Fibroblast of lung (primary cell): ENCODE measurements at regions not wholly inside any gene's neighbourhood (a gene's known extent, or its start where the extent isn't known, plus 50 kb on each side); places are given as distances from the start of the nearest gene placed in this dataset.

Experiments used
- DNase-seq, 2 donors: peaks; one replicate each; pipeline versions ENCODE4 v3.0.0 to v3.0.0-alpha.2; 2010; ENCODE audit warnings: low read depth in 2 of 2
- H2AFZ ChIP-seq: 2 replicates; pipeline ENCODE4 v1.5.1; 2012; ENCODE audit warnings: low read length, control low read depth, inconsistent platforms
- H3K27ac ChIP-seq: 2 replicates; pipeline ENCODE4 v1.5.1; 2011; ENCODE audit warnings: low read length, control low read depth; ENCODE audit not compliant: insufficient read depth
- H3K27me3 ChIP-seq: 2 replicates; pipeline ENCODE4 v1.5.1; 2011; ENCODE audit warnings: mild to moderate bottlenecking, low read length; ENCODE audit not compliant: control insufficient read depth, insufficient read depth
- H3K36me3 ChIP-seq: 2 replicates; pipeline ENCODE4 v1.5.1; 2011; ENCODE audit warnings: low read length; ENCODE audit not compliant: control insufficient read depth, insufficient read depth
- H3K4me1 ChIP-seq: 2 replicates; pipeline ENCODE4 v1.5.1; 2011; ENCODE audit warnings: low read length; ENCODE audit not compliant: control insufficient read depth, insufficient read depth; ENCODE audit errors: extremely low read depth
- H3K4me2 ChIP-seq: 2 replicates; pipeline ENCODE4 v1.5.1; 2011; ENCODE audit warnings: low read length, control low read depth; ENCODE audit not compliant: insufficient read depth; ENCODE audit errors: extremely low read depth
- H3K4me3 ChIP-seq, 4 experiments: fragments of 200-600 bp in 1 of 4; sonication (generic) in 1 of 4; replicated peaks in 1 of 4; 2 replicates each; pipeline ENCODE4 v1.5.1; 2011 to 2016; ENCODE audit warnings: low read length in 4 of 4, low read depth in 3 of 4, mild to moderate bottlenecking in 3 of 4, control low read depth in 2 of 4, inconsistent platforms in 1 of 4, mixed read lengths in 1 of 4; ENCODE audit not compliant: insufficient read depth in 1 of 4; ENCODE audit errors: control extremely low read depth in 1 of 4
- H3K79me2 ChIP-seq: 2 replicates; pipeline ENCODE4 v1.5.1; 2012; ENCODE audit warnings: mild to moderate bottlenecking, low read length, inconsistent platforms; ENCODE audit not compliant: control insufficient read depth, insufficient read depth
- H3K9ac ChIP-seq: 2 replicates; pipeline ENCODE4 v1.5.1; 2011; ENCODE audit warnings: mild to moderate bottlenecking, low read length, control low read depth; ENCODE audit not compliant: insufficient read depth
- H3K9me3 ChIP-seq: 2 replicates; pipeline ENCODE4 v1.5.1; 2012; ENCODE audit warnings: low read depth, low read length; ENCODE audit not compliant: control insufficient read depth, insufficient read depth
- H4K20me1 ChIP-seq: 2 replicates; pipeline ENCODE4 v1.5.1; 2011; ENCODE audit warnings: low read length; ENCODE audit not compliant: control insufficient read depth, insufficient read depth; ENCODE audit errors: extremely low read depth
- CTCF ChIP-seq, 2 donors: IDR thresholded peaks in 1 of 2; conservative IDR thresholded peaks in 1 of 2; 1 replicate in 1 of 2; 2 replicates in 1 of 2; pipeline ENCODE4 v1.5.1; 2011 to 2012; ENCODE audit warnings: low read length in 2 of 2, control low read depth in 1 of 2, inconsistent platforms in 1 of 2, low read depth in 1 of 2, mild to moderate bottlenecking in 1 of 2
- EZH2 ChIP-seq: IDR thresholded peaks from 2 replicates; pipeline ENCODE4 v1.5.1; 2012; ENCODE audit warnings: low read length, control low read depth, mild to moderate bottlenecking; ENCODE audit errors: missing control alignments

- H3K4me3 ChIP-seq = no peak overlapping the region
- TF ChIP-seq CTCF (conservative IDR thresholded peaks at IDR 0.05 in 1 of 2, IDR thresholded peaks at IDR 0.05 in 1 of 2; ENCODE audit: low read depth in 1 of 2, low read length in 2 of 2) (no peak), EZH2 (no peak)
- no peak overlapping the region for H2AFZ ChIP-seq
- H3K4me2 ChIP-seq = no peak overlapping the region
- no peak for DNase-seq
- no peaks in the 10 kb centered on the region for H4K20me1 ChIP-seq
- no peak overlapping the region for H3K27ac ChIP-seq
- no peak overlapping the region for H3K9ac ChIP-seq
- no peaks in the 10 kb centered on the region for H3K36me3 ChIP-seq
- H3K9me3 ChIP-seq = no peaks in the 10 kb centered on the region
- no peaks in the 10 kb centered on the region for H3K4me1 ChIP-seq
- no peaks in the 10 kb centered on the region for H3K27me3 ChIP-seq
- no peaks in the 10 kb centered on the region for H3K79me2 ChIP-seq
These were observed 526.4 kb downstream of the KLF5 start for GRCh38 chr13:73585236-73585635.

GRCh38 chr13:73583331-73583730 lies 524.5 kb downstream of the KLF5 start:
- H3K4me3 ChIP-seq = no peak overlapping the region
- no peak overlapping the region for H3K9ac ChIP-seq
- TF ChIP-seq EZH2 (no peak), CTCF (conservative IDR thresholded peaks at IDR 0.05 in 1 of 2, IDR thresholded peaks at IDR 0.05 in 1 of 2; ENCODE audit: low read depth in 1 of 2, low read length in 2 of 2) (no peak)
- H2AFZ ChIP-seq = no peak overlapping the region
- no peak for DNase-seq
- H4K20me1 ChIP-seq = no peaks in the 10 kb centered on the region
- no peaks in the 10 kb centered on the region for H3K4me1 ChIP-seq
- H3K79me2 ChIP-seq = no peaks in the 10 kb centered on the region
- H3K27me3 ChIP-seq = no peaks in the 10 kb centered on the region
- H3K27ac ChIP-seq = no peak overlapping the region
- H3K9me3 ChIP-seq = no peaks in the 10 kb centered on the region
- H3K4me2 ChIP-seq = no peak overlapping the region
- H3K36me3 ChIP-seq = no peaks in the 10 kb centered on the region

GRCh38 chr13:73580513-73581267 lies 521.9 kb downstream of the KLF5 start:
- DNase-seq = no peak
- H4K20me1 ChIP-seq = no peaks in the 10 kb centered on the region

More at GRCh38 chr13:73580513-73581267, 521.9 kb downstream of the KLF5 start:
- H3K4me2 ChIP-seq = no peak overlapping the region
- no peaks in the 10 kb centered on the region for H3K79me2 ChIP-seq
- H3K4me1 ChIP-seq = no peaks in the 10 kb centered on the region
- H2AFZ ChIP-seq = no peak overlapping the region
- H3K9ac ChIP-seq = no peak overlapping the region
- H3K36me3 ChIP-seq = no peaks in the 10 kb centered on the region
- no peaks in the 10 kb centered on the region for H3K9me3 ChIP-seq
- no peak overlapping the region for H3K27ac ChIP-seq
- H3K4me3 ChIP-seq = no peak overlapping the region
- TF ChIP-seq EZH2 = no peak
- no peak for TF ChIP-seq CTCF (conservative IDR thresholded peaks at IDR 0.05 in 1 of 2, IDR thresholded peaks at IDR 0.05 in 1 of 2; ENCODE audit: low read depth in 1 of 2, low read length in 2 of 2)
- no peaks in the 10 kb centered on the region for H3K27me3 ChIP-seq
